Right hindlimb (tissue), 1 donor: ENCODE measurements at regions not wholly inside any gene's neighbourhood (a gene's known extent, or its start where the extent isn't known, plus 50 kb on each side); places are given as distances from the start of the nearest gene placed in this dataset.

Experiments used
- DNase-seq: peaks from one replicate; pipeline ENCODE4 v3.0.0-alpha.2; 2018

GRCh38 chr4:180465364-180465763, 1777.8 kb upstream of the TENM3 start:
- DNase-seq: no peak

DNA sequence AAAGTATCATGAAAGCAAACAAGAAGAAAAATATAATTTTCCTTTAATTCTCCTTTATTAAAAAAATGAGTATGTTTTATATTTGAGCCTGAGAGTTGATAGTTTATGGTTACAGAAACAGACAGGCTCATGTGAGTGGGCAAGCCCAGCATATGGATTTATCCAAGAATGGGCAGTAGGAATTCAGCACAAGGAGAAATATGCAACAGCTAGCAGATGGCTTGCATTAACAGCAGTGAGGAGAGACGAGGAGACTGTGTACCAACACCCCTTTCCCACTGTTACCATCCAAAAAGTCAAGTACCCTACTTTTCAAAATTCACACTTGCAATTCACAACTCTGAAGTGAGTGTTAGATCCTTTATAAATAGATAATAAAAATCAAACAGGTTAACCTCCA, 1760.2 kb upstream of the TENM3 start:
- no peak for DNase-seq

- no peak for DNase-seq
Observed at GRCh38 chr4:180485407-180485806, 1757.8 kb upstream of the TENM3 start.

DNA sequence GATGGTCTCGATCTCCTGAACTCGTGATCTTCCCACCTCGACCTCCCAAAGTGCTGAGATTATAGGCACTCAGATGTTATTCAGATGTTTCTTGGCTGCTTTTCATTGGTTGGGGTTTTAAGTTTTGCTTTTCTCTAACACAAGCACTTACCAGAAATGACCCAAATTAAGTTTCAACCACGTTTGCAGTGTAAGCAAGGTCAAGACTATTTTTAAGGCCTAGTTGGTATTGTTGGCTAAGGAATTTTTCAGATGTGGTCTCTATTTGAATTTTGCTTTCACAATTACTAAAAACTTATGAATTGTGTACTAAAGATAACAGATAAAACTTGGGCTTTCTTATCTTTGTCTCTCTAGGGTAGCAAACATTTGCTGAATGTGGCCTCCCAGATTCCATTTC, 1756.9 kb upstream of the TENM3 start:
- no peak for DNase-seq

DNA sequence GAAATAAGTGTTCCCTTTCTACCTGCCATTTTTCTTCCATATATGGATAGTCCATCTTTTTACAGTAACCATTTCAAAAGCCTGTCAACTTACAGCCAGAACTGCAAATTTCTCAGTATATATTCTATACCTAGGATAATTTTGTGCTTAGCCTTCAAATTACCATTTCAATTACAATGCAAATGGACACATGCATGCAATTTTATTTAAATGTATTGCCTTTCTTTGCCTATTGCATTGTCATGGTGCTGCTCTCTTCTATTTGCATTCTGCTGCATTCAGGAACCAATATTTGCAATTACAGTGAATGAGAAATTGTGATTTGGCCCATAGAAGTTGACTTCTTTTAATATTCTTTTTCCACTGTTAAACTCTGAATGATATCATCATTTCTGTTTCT, 1753.4 kb upstream of the TENM3 start:
- no peak for DNase-seq

GRCh38 chr4:180491210-180491609, 1752.0 kb upstream of the TENM3 start:
- DNase-seq: no peak

- no peak for DNase-seq
Observed at GRCh38 chr4:180493299-180493698, 1749.9 kb upstream of the TENM3 start.

DNA sequence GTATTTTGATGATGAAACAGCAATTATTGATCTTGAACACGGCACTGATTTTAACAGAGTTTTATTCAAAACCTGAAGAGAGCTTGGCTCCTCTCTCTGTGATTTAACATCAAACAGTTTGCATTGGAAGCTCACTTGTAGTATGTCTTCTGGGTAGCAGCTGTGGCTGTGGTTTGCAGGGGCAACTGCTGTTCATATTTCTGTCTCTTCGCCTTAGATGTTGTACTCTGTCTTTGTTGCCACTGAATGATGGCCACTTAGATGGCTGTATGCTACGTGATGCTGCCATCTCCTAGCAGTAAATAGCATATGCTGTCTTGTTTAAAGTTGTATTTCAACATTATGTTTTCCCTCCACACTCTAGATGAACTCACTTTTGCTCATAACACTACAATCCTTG, 1743.0 kb upstream of the TENM3 start:
- no peak for DNase-seq

- no peak for DNase-seq
Observed at GRCh38 chr4:180512801-180513475, 1730.3 kb upstream of the TENM3 start.

- DNase-seq: no peak
Observed at GRCh38 chr4:180518906-180519305, 1724.3 kb upstream of the TENM3 start.

DNA sequence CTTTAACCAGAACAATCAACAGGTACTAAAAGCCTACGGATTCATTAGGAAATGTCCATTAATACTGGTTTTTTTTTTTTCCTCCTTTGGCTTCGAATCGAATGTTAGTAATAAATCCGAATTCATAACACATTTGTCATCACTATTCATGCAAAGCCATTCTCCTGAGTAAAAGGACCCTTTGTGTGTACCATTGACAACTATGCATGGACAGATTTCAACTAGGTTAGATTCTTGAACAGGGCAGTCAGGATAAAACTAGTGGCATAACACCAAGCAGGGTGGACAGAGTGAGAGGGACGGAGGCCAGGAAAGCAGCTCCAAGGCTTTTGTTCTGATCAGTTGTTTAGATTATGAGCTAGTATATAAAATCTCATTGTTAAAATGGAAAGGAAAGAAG, 1722.0 kb upstream of the TENM3 start:
- DNase-seq: no peak

DNA sequence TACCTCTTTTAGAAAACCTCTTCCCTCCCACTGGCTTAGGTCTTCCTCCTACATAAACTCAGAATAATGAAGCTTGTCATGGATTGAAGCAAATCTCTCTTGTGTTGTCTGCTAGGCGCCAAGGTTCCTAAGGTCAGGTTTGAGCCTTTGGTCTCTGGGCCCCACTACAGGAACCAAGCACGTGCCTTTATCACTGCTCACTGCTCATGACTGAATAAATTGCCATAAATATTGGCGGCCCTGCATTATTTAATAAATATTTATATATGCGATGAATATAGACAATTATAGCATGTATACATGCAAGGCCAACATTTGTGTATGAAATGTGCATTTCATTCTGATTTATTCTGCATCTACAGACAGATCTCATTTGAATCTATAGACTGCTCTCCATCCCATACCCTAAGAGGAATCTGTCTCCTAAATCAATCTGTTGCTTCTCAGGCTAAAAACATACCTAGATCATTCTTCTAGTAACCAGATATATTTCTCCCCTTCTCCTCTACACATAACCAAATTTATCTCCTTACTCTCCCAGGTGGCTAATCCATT, 1717.6 kb upstream of the TENM3 start:
- no peak for DNase-seq

- DNase-seq: peak; percentile 22
Observed at GRCh38 chr4:180528003-180528402, 1715.2 kb upstream of the TENM3 start.

DNA sequence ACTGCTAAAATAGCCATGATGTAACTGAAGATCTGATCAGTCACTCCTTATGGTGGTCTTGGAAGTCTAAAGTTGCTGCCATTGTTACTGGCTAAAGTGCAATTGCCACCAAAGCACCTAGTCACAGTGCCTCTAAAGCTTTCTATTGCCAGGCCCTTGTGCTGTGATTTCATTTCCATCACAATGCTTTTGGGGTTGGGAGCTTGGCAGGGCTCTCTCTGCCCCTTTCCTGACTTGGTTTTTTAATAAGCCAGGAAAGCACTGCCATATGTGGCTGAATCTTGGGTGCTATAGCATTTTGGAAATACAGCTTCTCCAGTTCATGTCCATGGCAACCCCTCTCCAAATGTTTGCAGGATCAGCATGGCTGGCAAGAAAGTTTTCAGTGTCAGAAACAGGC, 1712.4 kb upstream of the TENM3 start:
- no peak for DNase-seq

DNA sequence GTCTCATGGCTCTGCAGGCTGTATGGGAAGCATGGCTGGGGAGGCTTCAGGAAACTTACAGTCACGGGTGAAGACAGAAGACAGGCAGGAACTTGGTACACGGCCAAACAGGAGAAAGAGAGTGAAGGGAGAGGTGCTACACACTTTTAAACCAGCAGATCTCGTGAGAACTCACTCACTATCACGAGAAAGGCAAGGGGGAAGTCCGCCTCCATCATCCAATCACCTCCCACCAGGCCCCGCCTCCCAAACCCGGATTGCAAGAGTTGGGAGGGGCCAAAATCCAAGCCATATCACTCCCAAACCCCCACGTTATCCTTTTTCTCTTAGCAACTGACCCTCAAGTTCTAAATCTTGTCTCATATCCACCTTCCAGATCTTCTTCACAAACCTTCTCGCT, 1710.5 kb upstream of the TENM3 start:
- DNase-seq: no peak

DNA sequence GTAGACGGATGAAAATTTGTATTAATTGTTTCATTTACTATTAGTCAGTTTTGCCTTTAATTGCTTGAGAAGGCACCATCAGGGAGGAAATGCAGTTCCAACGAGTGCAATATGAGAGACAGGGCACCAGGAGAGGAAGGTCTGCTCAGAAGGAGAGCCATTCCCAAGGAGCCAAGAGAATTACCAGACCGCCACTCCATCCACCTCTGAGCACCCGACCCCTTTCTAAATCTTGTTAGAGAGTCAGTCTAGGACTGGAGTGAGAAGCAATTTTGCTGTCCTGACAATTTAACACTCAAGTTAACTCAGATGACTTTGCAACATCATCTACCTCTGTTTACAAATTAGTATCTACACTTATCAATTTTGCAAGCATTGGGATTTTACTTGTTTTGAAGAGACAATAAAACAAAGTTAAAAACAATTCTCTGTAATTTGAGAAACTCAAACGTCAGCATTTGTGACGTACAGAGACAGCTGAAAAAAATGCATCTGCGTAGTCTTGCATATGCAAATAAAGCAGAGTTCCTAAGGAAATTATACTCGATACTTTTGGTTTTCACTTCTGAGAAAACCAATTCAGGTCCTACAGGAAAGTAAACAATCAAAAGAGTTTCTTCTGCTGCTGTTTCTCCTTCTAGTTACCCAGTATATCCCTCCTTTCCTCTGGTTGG, 1704.7 kb upstream of the TENM3 start:
- no peak for DNase-seq

- no peak for DNase-seq
Observed at GRCh38 chr4:180539284-180539683, 1703.9 kb upstream of the TENM3 start.

DNA sequence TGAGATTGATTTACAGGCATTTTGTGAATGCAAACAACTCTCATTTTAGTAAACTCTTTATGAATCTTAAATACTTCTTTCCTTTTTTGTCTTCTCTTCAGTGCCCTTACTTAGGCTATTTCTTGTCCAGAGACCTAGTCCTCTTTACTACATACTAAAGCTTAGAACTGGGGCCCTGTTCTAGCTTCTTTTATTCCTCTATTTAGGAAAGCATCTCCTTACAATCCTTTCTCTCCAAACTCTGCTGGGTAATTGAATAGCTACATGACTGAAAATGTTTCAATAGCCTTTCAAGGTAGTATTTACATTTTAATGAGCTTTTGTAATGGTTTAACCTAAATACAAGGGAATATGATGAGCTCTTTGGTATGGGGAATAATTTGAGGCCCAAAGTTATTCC, 1701.5 kb upstream of the TENM3 start:
- DNase-seq: no peak

GRCh38 chr4:180542445-180543100, 1700.6 kb upstream of the TENM3 start:
- no peak for DNase-seq

GRCh38 chr4:180550106-180550505, 1693.1 kb upstream of the TENM3 start:
- no peak for DNase-seq

DNA sequence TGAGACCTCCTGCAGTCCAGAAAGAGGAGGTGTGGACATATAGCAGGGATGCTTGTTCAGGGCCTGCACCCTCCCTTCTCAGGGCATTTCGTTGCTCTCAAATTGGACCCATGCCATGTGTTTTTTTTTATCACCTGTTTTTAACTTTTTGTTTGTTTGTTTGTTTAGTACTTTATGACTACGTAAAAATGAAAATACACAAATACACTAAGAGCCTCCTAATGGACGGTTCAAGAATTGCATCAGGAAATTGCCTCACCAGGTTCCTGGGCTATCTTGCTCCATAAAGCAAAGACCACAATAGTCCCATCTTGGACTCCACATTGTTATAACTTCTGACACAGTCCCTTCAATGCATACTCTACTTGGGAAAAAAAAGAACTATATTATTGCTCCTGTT, 1685.9 kb upstream of the TENM3 start:
- no peak for DNase-seq

- DNase-seq: no peak
Observed at GRCh38 chr4:180557950-180558349, 1685.3 kb upstream of the TENM3 start.

GRCh38 chr4:180558427-180558826, 1684.8 kb upstream of the TENM3 start:
- no peak for DNase-seq

- DNase-seq: no peak
Observed at GRCh38 chr4:180560896-180561295, 1682.3 kb upstream of the TENM3 start.
